ENCODE measurements at regions not wholly inside any gene's neighbourhood (a gene's known extent, or its start where the extent isn't known, plus 50 kb on each side); places are given as distances from the start of the nearest gene placed in this dataset.
"Not testable (repeated sequence)": the region's sequence is repeated elsewhere in the genome, so short reads cannot be mapped to it uniquely, and the experiment has no call there.

GRCh38 chr5:60546207-60546606 lies 153.8 kb downstream of the DEPDC1B start:
- no peak for DNase-seq

GRCh38 chr5:60545551-60545950 lies 154.4 kb downstream of the DEPDC1B start:
- DNase-seq: no peak

- no peak for DNase-seq
Measured at GRCh38 chr5:60544142-60544541, 155.8 kb downstream of the DEPDC1B start.

GRCh38 chr5:60541980-60542379 lies 158.0 kb downstream of the DEPDC1B start:
- no peak for DNase-seq

- DNase-seq: no peak
Measured at GRCh38 chr5:60540856-60541805, 158.8 kb downstream of the DEPDC1B start.

- no peak for DNase-seq
Measured at GRCh38 chr5:60538955-60539866, 160.8 kb downstream of the DEPDC1B start.

GRCh38 chr5:60538426-60538825 lies 161.5 kb downstream of the DEPDC1B start:
- DNase-seq: no peak

GRCh38 chr5:60535951-60536350 lies 164.0 kb downstream of the DEPDC1B start:
- no peak for DNase-seq

GRCh38 chr5:60535198-60535597 lies 164.8 kb downstream of the DEPDC1B start:
- no peak for DNase-seq

- DNase-seq: no peak
Measured at GRCh38 chr5:60533789-60534188, 166.2 kb downstream of the DEPDC1B start.

GRCh38 chr5:60532796-60533195 lies 167.2 kb downstream of the DEPDC1B start:
- DNase-seq: not testable (repeated sequence)

GRCh38 chr5:60530144-60530848 lies 169.7 kb downstream of the DEPDC1B start:
- DNase-seq: not testable (repeated sequence)

GRCh38 chr5:60529001-60529400 lies 171.0 kb downstream of the DEPDC1B start:
- DNase-seq: no peak

- DNase-seq: no peak
Measured at GRCh38 chr5:60527072-60527471, 172.9 kb downstream of the DEPDC1B start.

GRCh38 chr5:60526336-60526875 lies 173.6 kb downstream of the DEPDC1B start:
- DNase-seq: no peak

- no peak for DNase-seq
Measured at GRCh38 chr5:60522292-60522905, 177.6 kb downstream of the DEPDC1B start.

GRCh38 chr5:60521376-60522291 lies 178.3 kb downstream of the DEPDC1B start:
- no peak for DNase-seq

GRCh38 chr5:60520451-60521227 lies 179.3 kb downstream of the DEPDC1B start:
- no peak for DNase-seq

- no peak for DNase-seq
Measured at GRCh38 chr5:60519372-60519771, 180.6 kb downstream of the DEPDC1B start.

- DNase-seq: no peak
Measured at GRCh38 chr5:60517850-60518249, 182.1 kb downstream of the DEPDC1B start.
